ENCODE measurements at regions not wholly inside any gene's neighbourhood (a gene's known extent, or its start where the extent isn't known, plus 50 kb on each side); places are given as distances from the start of the nearest gene placed in this dataset.

- TF ChIP-seq CTCF (IDR thresholded peaks at IDR 0.05) (no peak), POLR2A (IDR thresholded peaks at IDR 0.05) (no peak)
These were observed 70.6 kb downstream of the LMO4 start for GRCh38 chr1:87399264-87399663.
